Panc1 (cell line): ENCODE measurements at regions not wholly inside any gene's neighbourhood (a gene's known extent, or its start where the extent isn't known, plus 50 kb on each side); places are given as distances from the start of the nearest gene placed in this dataset.

ENCODE experiments used
- CTCF ChIP-seq: fragments of 450-650 bp; IDR thresholded peaks from 2 replicates; pipeline ENCODE4 v1.5.1; 2017; ENCODE audit warnings: mild to moderate bottlenecking
- POLR2AphosphoS5 ChIP-seq: IDR thresholded peaks from 2 replicates; pipeline ENCODE4 v1.6.1; 2012; ENCODE audit warnings: mild to moderate bottlenecking, low read depth, low read length, moderate library complexity
- REST ChIP-seq, 2 experiments: IDR thresholded peaks; 2 replicates each; pipeline ENCODE4 v1.6.1; 2011 to 2012; ENCODE audit warnings: low read depth in 2 of 2, control low read depth in 1 of 2, low read length in 1 of 2, mild to moderate bottlenecking in 1 of 2, moderate library complexity in 1 of 2; ENCODE audit not compliant: insufficient read depth in 1 of 2
- SIN3A ChIP-seq: IDR thresholded peaks from 2 replicates; pipeline ENCODE4 v1.6.1; 2012; ENCODE audit warnings: low read depth, mild to moderate bottlenecking, low read length, moderate library complexity, borderline replicate concordance; ENCODE audit not compliant: insufficient read depth

GRCh38 chr15:34490417-34491193, 53.0 kb upstream of the GOLGA8A start:
- TF ChIP-seq CTCF (no peak), POLR2AphosphoS5 (no peak), SIN3A (no peak), REST (IDR thresholded peaks at IDR 0.05; ENCODE audit: insufficient read depth in 1 of 2, low read depth in 2 of 2, low read length in 1 of 2) (no peak)
